Upper lobe of left lung (tissue), 4 donors: ENCODE measurements at regions not wholly inside any gene's neighbourhood (a gene's known extent, or its start where the extent isn't known, plus 50 kb on each side); places are given as distances from the start of the nearest gene placed in this dataset.
"Not testable (repeated sequence)": the region's sequence is repeated elsewhere in the genome, so short reads cannot be mapped to it uniquely, and the experiment has no call there.

Experiments
- EP300 ChIP-seq, 4 donors: sonication (generic); formaldehyde crosslinking; IDR thresholded peaks; one replicate each; pipeline ENCODE4 v1.5.1; 2017; ENCODE audit warnings: antibody characterized with exemption in 4 of 4, control low read depth in 2 of 4
- POLR2A ChIP-seq, 4 donors: fragments of 450-650 bp; IDR thresholded peaks; one replicate each; pipeline ENCODE4 v1.5.1; 2016 to 2017; ENCODE audit warnings: antibody characterized with exemption in 4 of 4, mild to moderate bottlenecking in 2 of 4
- TF ChIP-seq, protein P1 (sequence below), 6 experiments: fragments of 450-650 bp in 4 of 6; fragments of 200-600 bp in 2 of 6; sonication (generic) in 2 of 6; IDR thresholded peaks; one replicate each; pipeline ENCODE4 v1.5.1; 2016 to 2019; ENCODE audit warnings: antibody characterized with exemption in 6 of 6

DNA sequence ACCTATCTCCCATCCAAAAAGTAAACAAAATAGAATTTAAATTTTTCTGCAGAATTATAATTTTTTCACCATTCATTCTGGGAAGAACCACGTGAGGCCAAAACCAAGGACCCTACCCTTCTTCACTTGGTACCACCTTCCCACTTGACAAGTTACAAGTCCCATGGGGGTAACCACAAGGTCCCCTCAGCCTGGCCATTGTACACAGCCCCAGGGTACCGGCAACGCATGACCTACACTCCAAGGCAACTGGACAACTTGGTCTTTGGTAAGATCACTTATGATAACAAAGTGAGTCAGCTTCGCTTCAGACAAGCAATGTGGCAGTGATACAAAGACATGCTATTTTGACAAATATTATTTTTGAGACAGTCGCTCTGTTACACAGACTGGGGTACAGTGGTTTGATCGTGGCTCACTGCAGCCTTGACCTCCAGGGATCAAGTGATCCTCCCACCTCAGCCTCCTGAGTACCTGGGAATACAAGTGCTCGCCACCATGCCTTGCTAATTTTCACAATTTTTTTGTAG, 70.5 kb upstream of the PDPR start:
- TF ChIP-seq POLR2A, EP300 (IDR thresholded peaks at IDR 0.05): not testable (repeated sequence)
- TF ChIP-seq, protein P1, sequence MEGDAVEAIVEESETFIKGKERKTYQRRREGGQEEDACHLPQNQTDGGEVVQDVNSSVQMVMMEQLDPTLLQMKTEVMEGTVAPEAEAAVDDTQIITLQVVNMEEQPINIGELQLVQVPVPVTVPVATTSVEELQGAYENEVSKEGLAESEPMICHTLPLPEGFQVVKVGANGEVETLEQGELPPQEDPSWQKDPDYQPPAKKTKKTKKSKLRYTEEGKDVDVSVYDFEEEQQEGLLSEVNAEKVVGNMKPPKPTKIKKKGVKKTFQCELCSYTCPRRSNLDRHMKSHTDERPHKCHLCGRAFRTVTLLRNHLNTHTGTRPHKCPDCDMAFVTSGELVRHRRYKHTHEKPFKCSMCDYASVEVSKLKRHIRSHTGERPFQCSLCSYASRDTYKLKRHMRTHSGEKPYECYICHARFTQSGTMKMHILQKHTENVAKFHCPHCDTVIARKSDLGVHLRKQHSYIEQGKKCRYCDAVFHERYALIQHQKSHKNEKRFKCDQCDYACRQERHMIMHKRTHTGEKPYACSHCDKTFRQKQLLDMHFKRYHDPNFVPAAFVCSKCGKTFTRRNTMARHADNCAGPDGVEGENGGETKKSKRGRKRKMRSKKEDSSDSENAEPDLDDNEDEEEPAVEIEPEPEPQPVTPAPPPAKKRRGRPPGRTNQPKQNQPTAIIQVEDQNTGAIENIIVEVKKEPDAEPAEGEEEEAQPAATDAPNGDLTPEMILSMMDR (IDR thresholded peaks at IDR 0.05): not testable (repeated sequence)
